ENCODE measurements at regions not wholly inside any gene's neighbourhood (a gene's known extent, or its start where the extent isn't known, plus 50 kb on each side); places are given as distances from the start of the nearest gene placed in this dataset.

DNA sequence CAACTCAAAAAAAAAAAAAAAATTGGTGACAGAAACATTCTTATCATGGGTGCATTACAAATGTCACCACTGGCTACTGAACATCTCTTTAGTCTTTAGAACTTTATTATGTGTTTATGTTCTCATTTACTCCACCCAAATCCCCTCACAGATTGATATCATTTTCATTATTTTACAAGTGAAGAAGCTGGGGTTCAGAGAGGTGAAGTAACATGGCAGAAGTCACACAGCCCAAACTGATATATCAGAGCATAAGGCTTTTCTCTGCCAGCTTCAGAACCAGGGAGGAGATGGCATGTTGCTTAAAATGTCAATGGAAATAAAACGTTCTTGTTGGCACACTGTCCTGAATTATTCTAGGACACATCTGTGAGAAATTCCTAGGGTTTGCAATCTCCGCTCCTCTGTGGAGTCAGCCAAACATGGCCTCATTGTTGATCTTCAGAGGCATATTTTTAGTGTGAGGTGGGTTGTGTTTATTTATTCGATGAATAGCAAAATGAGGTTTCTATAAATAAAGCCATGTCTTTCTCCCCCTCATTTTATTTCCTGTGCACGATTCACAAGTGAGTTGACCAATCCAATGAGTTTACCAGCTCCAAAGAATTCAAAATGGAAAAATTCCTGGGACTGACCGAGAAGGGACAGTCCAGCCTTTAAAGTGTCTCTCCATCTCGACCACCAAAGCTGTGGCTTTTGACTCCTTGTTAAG is 72.9 kb upstream of the ANO1 start:
- no peak for DNase-seq

DNA sequence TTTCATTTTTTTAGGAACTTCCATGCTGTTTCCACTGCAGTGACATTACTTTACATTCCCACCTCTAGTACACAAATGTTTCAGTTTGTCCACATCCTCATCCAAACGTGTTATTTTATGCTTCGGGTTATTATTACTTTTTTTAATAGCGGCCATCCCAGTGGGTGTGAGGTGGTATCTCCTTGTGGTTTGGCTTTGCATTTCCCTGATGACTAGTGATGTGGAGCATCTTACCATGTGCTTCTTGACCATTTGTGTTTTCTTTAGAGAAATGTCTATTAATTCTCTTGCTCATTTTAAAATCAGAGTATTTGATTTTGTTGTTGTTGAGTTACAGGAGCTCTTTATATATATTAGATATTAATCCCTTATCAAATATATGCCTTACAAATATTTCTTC is 70.3 kb upstream of the ANO1 start:
- DNase-seq, result no peak

DNA sequence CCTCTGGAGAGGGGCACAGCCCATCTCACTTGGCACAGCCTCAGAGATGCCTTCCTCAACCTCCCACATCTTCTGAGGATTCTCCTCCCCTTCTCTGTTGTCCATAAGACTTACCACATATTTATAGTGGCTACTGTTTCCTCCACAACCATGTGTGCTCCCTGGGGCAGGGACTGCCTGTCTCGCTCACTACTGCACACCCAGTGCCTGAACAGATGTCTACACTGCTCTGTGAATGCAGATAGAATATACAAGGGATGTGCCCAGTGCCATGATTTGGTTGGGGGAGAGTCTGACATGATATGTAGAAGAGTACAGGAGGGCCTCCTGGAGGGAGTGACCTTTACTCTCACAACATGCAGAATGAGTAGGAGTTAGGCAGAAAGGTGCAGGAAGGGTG is 67.3 kb upstream of the ANO1 start:
- no peak for DNase-seq

DNA sequence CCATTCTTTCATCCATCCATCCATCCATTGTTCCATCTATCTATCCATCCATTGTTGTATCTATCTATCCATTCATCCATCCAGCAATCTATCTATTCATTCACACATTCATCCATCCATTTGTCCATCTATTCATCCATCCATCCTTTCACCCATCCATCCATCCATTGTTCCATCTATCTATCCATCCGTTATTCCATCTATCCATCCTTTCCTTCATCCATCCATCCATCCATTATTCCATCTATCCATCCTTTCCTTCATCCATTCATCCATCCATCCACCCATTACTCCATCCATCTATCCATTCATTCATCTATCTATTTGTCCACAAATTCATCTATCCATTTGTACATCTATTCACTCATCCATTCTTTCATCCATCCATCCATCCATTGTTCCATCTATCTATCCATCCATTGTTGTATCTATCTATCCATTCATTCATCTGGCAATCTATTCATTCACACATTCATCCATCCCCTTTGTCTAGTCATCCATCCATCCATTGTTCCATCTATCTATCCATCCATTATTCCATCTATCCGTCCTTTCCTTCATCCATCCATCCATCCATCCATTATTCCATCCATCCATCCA is 65.9 kb upstream of the ANO1 start:
- no peak for DNase-seq

DNA sequence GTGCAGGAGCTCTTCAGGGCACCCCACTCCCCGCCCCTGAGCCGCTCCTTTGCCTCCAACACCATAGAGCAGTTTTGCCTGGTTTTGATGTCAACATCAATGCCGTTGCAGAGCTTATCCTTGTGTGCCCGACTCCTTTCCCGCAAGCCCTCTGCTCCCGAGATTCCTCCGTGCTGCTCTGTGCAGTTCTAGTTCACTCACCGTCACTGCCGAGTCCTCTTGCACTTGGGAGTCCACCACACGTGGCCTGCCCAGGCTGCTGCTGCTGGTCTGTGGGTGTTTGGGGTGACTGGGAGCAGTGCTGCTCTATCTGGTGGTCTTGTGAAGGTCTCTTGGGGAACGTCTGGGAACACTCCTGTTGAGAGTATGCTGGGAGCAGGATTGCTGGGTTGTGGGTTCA is 63.8 kb upstream of the ANO1 start:
- DNase-seq, result no peak

GRCh38 chr11:70016666-70017367 is 61.3 kb upstream of the ANO1 start:
- no peak for DNase-seq

- no peak for DNase-seq
These were observed 59.3 kb upstream of the ANO1 start for GRCh38 chr11:70018816-70019215.

- no peak for DNase-seq
These were observed 58.5 kb upstream of the ANO1 start for GRCh38 chr11:70019576-70020011.

DNA sequence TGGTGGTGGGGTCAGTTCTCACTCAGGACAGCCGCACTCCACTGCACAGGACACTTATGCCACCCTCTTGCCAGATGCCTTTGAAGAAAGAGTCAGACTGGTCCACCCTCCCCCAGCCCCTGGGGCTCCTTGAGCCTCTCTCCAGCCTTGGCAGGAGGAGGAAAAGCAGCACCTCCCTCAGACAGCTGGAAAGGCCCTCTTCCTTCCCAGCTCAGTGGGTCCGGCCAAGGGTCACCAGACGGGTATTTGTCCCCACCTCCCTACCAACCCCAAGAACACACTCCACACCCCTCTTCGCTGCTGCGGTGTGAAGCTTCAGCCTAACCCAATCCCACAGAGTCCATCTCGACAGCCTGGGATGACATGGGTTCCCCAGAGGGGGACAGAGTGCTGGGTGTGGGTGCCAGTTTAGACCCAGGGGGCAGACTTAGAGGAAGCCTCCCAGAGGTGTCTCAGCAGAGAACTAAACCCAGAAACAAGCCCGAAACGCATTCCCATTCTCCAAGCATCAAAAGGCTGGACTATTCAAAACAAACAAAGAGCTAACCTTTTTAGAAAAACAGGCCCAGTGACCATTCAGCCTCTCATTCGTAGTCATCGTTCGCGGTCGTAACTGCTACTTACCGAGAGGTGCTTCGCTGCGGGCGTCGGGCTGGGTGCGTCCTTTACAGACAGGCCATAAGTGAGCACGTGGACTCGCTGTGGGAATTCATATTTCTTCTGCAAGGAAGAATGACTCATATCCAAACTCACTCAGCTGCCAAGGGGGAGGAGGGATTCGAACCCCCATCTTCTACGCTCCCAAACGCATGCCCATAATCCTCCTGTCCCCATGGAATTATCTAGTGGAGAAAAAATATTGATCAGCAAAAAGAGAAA is 57.5 kb upstream of the ANO1 start:
- no peak for DNase-seq

- no peak for DNase-seq
These were observed 56.5 kb upstream of the ANO1 start for GRCh38 chr11:70021586-70021985.

DNA sequence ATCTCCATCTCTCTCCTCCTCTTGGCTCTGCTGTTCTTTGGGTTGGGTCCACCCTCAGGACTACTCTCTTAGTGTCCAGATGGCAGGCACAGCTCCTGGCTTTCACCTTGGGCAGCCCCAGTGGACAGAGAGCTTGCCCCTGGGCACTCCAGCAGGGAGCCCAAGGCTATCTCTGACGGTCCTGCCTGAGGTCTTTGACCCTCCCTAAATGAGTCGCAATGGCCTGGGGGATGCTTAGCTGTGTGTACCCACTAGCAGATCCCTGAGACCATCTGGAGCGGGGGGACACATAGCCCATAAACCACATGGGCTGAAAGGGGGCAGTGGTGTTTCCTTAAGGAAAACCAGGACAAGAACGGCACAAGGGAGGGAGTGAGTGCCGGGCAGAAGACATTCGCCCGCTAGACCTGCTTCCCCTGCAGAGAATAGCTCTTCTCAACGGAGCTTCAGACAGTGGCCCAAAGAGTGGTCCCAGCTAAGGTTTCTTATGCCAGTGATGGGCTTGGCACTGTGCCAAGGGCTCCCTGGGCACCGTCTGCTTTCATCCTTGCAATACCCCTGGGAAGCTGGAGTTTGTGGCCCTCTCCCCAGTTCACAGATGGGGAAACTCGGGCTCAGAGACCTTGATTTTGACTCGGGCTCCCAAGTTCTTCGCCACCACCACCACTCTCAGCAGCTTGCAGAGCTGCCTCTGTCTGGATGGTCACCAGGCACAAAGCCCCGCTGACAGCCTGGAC is 53.9 kb upstream of the ANO1 start:
- DNase-seq, result no peak

DNA sequence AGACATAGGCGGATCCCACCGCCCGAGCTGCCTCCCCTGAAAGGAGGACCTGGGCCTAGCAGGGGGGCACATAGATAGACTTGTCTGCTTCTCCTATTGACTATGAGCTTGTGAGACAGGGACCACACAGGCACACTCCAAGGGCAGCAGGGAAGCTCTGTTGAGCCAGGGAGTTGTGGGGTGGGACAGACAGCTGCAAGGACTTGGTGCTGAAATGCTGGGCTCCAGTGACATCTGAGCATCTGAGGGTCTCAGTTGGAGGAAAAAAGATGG is 53.4 kb upstream of the ANO1 start:
- no peak for DNase-seq

DNA sequence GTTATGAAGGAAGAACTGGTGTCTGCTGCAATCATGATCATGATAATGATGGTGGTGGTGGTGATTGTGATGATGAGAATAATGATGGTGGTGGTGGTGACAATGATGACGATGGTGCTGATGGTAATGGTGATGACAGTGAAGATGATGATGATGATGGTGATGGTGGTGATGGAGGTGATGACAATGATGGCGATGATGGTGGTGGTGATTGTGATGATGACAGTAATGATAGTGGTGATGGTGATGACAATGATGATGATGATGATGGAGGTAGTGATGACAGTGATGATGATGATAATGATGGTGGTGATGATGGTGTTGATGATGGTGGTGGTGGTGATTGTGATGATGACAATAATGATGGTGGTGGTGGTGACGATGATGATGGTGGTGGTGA is 52.8 kb upstream of the ANO1 start:
- DNase-seq, result no peak

- DNase-seq, result no peak
These were observed 52.1 kb upstream of the ANO1 start for GRCh38 chr11:70026012-70026411.

DNA sequence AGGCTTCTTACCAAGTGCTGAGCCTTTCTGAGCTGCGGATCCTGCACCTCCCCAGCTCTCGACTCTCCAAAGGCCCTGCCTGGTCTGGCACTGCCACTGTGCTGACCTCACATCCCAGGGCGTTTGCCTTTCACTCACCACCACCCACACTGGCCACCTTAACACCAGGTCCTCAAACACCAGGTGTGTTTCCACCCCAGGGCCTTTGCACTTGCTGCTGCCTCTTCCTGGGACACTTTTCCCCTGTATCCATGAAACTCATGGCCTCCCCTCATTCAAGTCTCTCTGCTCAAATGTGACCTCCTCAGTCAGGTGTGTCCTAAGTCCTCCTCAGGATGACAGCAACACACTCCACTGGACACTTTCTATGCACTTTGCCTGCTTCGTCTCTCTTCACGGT is 51.4 kb upstream of the ANO1 start:
- no peak for DNase-seq

- DNase-seq, result no peak
These were observed 50.7 kb upstream of the ANO1 start for GRCh38 chr11:70027451-70027850.

- DNase-seq, result no peak
These were observed 49.8 kb upstream of the ANO1 start for GRCh38 chr11:70028147-70028855.
